ENCODE measurements at regions not wholly inside any gene's neighbourhood (a gene's known extent, or its start where the extent isn't known, plus 50 kb on each side); places are given as distances from the start of the nearest gene placed in this dataset.
"Not testable (repeated sequence)": the region's sequence is repeated elsewhere in the genome, so short reads cannot be mapped to it uniquely, and the experiment has no call there.

GRCh38 chr22:16660989-16661388, 68.4 kb upstream of the CCT8L2 start:
- DNase-seq; H3K27me3 Mint-ChIP-seq (ENCODE audit: insufficient read depth); H3K36me3 Mint-ChIP-seq (ENCODE audit: low read depth); H3K4me3 Mint-ChIP-seq; H3K27ac Mint-ChIP-seq; H3K4me1 Mint-ChIP-seq (ENCODE audit: low read depth): not testable (repeated sequence)
- H3K9me3 Mint-ChIP-seq: peaks cover 45% of the 10 kb centered on the region

GRCh38 chr22:16660570-16660969, 68.0 kb upstream of the CCT8L2 start:
- DNase-seq; H3K4me3 Mint-ChIP-seq; H3K36me3 Mint-ChIP-seq (ENCODE audit: low read depth); H3K4me1 Mint-ChIP-seq (ENCODE audit: low read depth); H3K27ac Mint-ChIP-seq; H3K27me3 Mint-ChIP-seq (ENCODE audit: insufficient read depth): not testable (repeated sequence)
- H3K9me3 Mint-ChIP-seq: peaks cover 44% of the 10 kb centered on the region

GRCh38 chr22:16659273-16659834, 66.7 kb upstream of the CCT8L2 start:
- not testable (repeated sequence) for H3K4me1 Mint-ChIP-seq (ENCODE audit: low read depth); DNase-seq; H3K27ac Mint-ChIP-seq; H3K4me3 Mint-ChIP-seq; H3K36me3 Mint-ChIP-seq (ENCODE audit: low read depth); H3K27me3 Mint-ChIP-seq (ENCODE audit: insufficient read depth)
- H3K9me3 Mint-ChIP-seq: peaks cover 50% of the 10 kb centered on the region

- Mint-ChIP-seq H3K36me3 (ENCODE audit: low read depth) (no peaks in the 10 kb centered on the region; the same call in 1 of the 2 replicates), H3K4me3 (no peak overlapping the region), H3K9me3 (peaks cover 46% of the 10 kb centered on the region), H3K27ac (no peak overlapping the region), H3K27me3 (ENCODE audit: insufficient read depth) (no peaks in the 10 kb centered on the region), H3K4me1 (ENCODE audit: low read depth) (no peaks in the 10 kb centered on the region)
- DNase-seq: no peak
- TF ChIP-seq CTCF (IDR thresholded peaks at IDR 0.05): no peak
Measured at GRCh38 chr22:16658068-16658467, 65.5 kb upstream of the CCT8L2 start.

GRCh38 chr22:16654882-16655281, 62.3 kb upstream of the CCT8L2 start:
- Mint-ChIP-seq H3K4me3 (no peak overlapping the region), H3K36me3 (ENCODE audit: low read depth) (peaks cover 3% of the 10 kb centered on the region; the same call in 1 of the 2 replicates), H3K9me3 (peaks cover 52% of the 10 kb centered on the region), H3K4me1 (ENCODE audit: low read depth) (no peaks in the 10 kb centered on the region), H3K27me3 (ENCODE audit: insufficient read depth) (peaks cover 1% of the 10 kb centered on the region; the same call in 1 of the 2 replicates), H3K27ac (no peak overlapping the region)
- TF ChIP-seq CTCF (IDR thresholded peaks at IDR 0.05): no peak
- no peak for DNase-seq

GRCh38 chr22:16654336-16654735, 61.7 kb upstream of the CCT8L2 start:
- not testable (repeated sequence) for H3K27me3 Mint-ChIP-seq (ENCODE audit: insufficient read depth); H3K4me3 Mint-ChIP-seq; H3K36me3 Mint-ChIP-seq (ENCODE audit: low read depth); DNase-seq; H3K27ac Mint-ChIP-seq; H3K4me1 Mint-ChIP-seq (ENCODE audit: low read depth)
- peaks cover 57% of the 10 kb centered on the region for H3K9me3 Mint-ChIP-seq

GRCh38 chr22:16653222-16653621, 60.6 kb upstream of the CCT8L2 start:
- not testable (repeated sequence) for H3K36me3 Mint-ChIP-seq (ENCODE audit: low read depth); DNase-seq; H3K27me3 Mint-ChIP-seq (ENCODE audit: insufficient read depth); H3K27ac Mint-ChIP-seq; H3K4me3 Mint-ChIP-seq; H3K4me1 Mint-ChIP-seq (ENCODE audit: low read depth)
- H3K9me3 Mint-ChIP-seq: peaks cover 60% of the 10 kb centered on the region

GRCh38 chr22:16651217-16651616, 58.6 kb upstream of the CCT8L2 start:
- Mint-ChIP-seq H3K36me3 (ENCODE audit: low read depth) (peaks cover 5% of the 10 kb centered on the region; the same call in 1 of the 2 replicates), H3K27ac (no peak overlapping the region), H3K4me1 (ENCODE audit: low read depth) (no peaks in the 10 kb centered on the region), H3K27me3 (ENCODE audit: insufficient read depth) (peaks cover 1% of the 10 kb centered on the region; the same call in 1 of the 2 replicates), H3K9me3 (peaks cover 56% of the 10 kb centered on the region), H3K4me3 (no peak overlapping the region)
- TF ChIP-seq CTCF (IDR thresholded peaks at IDR 0.05): no peak
- no peak for DNase-seq
